IPS DF 6.9 (cell line): ENCODE measurements at regions not wholly inside any gene's neighbourhood (a gene's known extent, or its start where the extent isn't known, plus 50 kb on each side); places are given as distances from the start of the nearest gene placed in this dataset.

Source experiments
- DNase-seq: peaks from one replicate; pipeline ENCODE4 v3.0.0-alpha.2; 2013; ENCODE audit warnings: low read depth, low spot score
- H3K27ac ChIP-seq: one replicate; pipeline ENCODE4 v1.5.1; 2013; ENCODE audit warnings: low read length, control low read depth
- H3K27me3 ChIP-seq: 2 replicates; pipeline ENCODE4 v1.6.1; 2013; ENCODE audit warnings: mild to moderate bottlenecking, low read length; ENCODE audit not compliant: control insufficient read depth, insufficient read depth
- H3K36me3 ChIP-seq: 2 replicates; pipeline ENCODE4 v1.6.1; 2013; ENCODE audit warnings: low read length; ENCODE audit not compliant: control insufficient read depth, insufficient read depth
- H3K4me1 ChIP-seq: 2 replicates; pipeline ENCODE4 v1.6.1; 2013; ENCODE audit warnings: low read length; ENCODE audit not compliant: control insufficient read depth, insufficient read depth
- H3K4me3 ChIP-seq: 2 replicates; pipeline ENCODE4 v1.5.1; 2013; ENCODE audit warnings: mild to moderate bottlenecking, low read length
- H3K9me3 ChIP-seq: 2 replicates; pipeline ENCODE4 v1.6.1; 2013; ENCODE audit warnings: low read length, inconsistent platforms; ENCODE audit not compliant: control insufficient read depth, insufficient read depth
- WGBS: extraction: QIAGEN DNeasy Blood & Tissue Kit; methylation state at CpG from one replicate; pipeline ENCODE4 v1.1.7; 2013; ENCODE audit warnings: mixed read lengths, missing lambda C conversion rate; ENCODE audit not compliant: insufficient read length, insufficient coverage; 5-methylcytosine and 5-hydroxymethylcytosine counted together

GRCh38 chr12:88889326-88890110 lies 309.2 kb upstream of the KITLG start:
- no peaks in the 10 kb centered on the region for H3K4me1 ChIP-seq
- no peak overlapping the region for H3K4me3 ChIP-seq
- no peaks in the 10 kb centered on the region for H3K9me3 ChIP-seq
- no peak overlapping the region for H3K27ac ChIP-seq
- no peaks in the 10 kb centered on the region for H3K36me3 ChIP-seq
- WGBS = no CpG with 5 or more reads among the region's 2 CpGs
- DNase-seq = no peak
- H3K27me3 ChIP-seq = no peaks in the 10 kb centered on the region

GRCh38 chr12:88884600-88884999 lies 304.3 kb upstream of the KITLG start:
- no peak for DNase-seq
- H3K4me1 ChIP-seq = no peaks in the 10 kb centered on the region
- H3K27ac ChIP-seq = no peak overlapping the region
- H3K27me3 ChIP-seq = no peaks in the 10 kb centered on the region
- H3K36me3 ChIP-seq = no peaks in the 10 kb centered on the region
- H3K9me3 ChIP-seq = no peaks in the 10 kb centered on the region
- no peak overlapping the region for H3K4me3 ChIP-seq
- no CpG with 5 or more reads among the region's 2 CpGs for WGBS

GRCh38 chr12:88882662-88883061 lies 302.4 kb upstream of the KITLG start:
- Histone ChIP-seq H3K27me3 (no peaks in the 10 kb centered on the region), H3K36me3 (no peaks in the 10 kb centered on the region), H3K4me3 (no peak overlapping the region), H3K27ac (no peak overlapping the region), H3K9me3 (no peaks in the 10 kb centered on the region), H3K4me1 (no peaks in the 10 kb centered on the region)
- no CpG with 5 or more reads among the region's 1 CpG for WGBS
- DNase-seq = no peak

- Histone ChIP-seq H3K9me3 (no peaks in the 10 kb centered on the region), H3K27me3 (no peaks in the 10 kb centered on the region), H3K36me3 (no peaks in the 10 kb centered on the region), H3K27ac (no peak overlapping the region), H3K4me3 (no peak overlapping the region), H3K4me1 (no peaks in the 10 kb centered on the region)
- no CpG with 5 or more reads among the region's 2 CpGs for WGBS
- no peak for DNase-seq
Measured at GRCh38 chr12:88880051-88880450, 299.8 kb upstream of the KITLG start.

DNA sequence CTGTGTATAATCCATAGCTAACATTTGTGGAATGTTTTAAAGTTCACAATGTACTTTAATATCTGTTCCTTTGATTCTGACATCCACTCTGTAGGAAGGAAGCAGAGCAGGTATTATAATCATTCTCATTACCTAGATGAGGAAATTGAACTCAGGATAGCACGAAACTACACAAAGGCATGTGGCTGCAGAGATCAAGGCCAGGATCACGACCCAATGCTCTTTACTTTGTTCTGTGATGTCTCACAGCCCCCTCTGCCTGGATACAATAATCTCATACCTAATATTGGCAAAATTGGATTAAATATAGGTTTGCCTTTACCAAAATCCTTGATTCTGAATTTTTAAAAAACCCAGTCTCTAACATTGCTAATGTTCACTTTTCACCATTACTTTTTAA lies 298.0 kb upstream of the KITLG start:
- H3K27me3 ChIP-seq = no peaks in the 10 kb centered on the region
- no peaks in the 10 kb centered on the region for H3K4me1 ChIP-seq
- no peak overlapping the region for H3K4me3 ChIP-seq
- no peaks in the 10 kb centered on the region for H3K36me3 ChIP-seq
- no CpG with 5 or more reads among the region's 2 CpGs for WGBS
- DNase-seq = no peak
- H3K27ac ChIP-seq = no peak overlapping the region
- H3K9me3 ChIP-seq = no peaks in the 10 kb centered on the region

DNA sequence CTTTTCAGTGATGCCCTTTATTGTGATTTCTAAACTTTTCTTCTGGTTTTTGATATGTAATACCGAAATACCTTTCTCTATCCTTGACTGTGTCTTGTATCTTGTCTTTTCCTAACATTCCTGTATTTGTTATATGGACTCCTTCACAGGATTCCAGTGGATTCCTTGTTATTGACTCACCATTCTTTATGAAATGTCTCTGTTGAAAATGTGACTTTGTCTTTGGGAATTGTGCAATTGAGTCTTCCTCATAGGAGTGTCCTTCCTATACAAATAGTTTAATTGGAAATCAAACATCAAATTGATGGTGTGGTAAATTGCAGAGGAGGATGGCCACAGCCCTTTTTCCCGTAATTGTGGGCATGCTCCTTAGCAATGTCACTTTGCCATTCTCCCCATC lies 296.6 kb upstream of the KITLG start:
- no peaks in the 10 kb centered on the region for H3K27me3 ChIP-seq
- no peak overlapping the region for H3K4me3 ChIP-seq
- no peaks in the 10 kb centered on the region for H3K9me3 ChIP-seq
- H3K27ac ChIP-seq = no peak overlapping the region
- no peak for DNase-seq
- no peaks in the 10 kb centered on the region for H3K36me3 ChIP-seq
- no CpG with 5 or more reads among the region's 2 CpGs for WGBS
- no peaks in the 10 kb centered on the region for H3K4me1 ChIP-seq

DNA sequence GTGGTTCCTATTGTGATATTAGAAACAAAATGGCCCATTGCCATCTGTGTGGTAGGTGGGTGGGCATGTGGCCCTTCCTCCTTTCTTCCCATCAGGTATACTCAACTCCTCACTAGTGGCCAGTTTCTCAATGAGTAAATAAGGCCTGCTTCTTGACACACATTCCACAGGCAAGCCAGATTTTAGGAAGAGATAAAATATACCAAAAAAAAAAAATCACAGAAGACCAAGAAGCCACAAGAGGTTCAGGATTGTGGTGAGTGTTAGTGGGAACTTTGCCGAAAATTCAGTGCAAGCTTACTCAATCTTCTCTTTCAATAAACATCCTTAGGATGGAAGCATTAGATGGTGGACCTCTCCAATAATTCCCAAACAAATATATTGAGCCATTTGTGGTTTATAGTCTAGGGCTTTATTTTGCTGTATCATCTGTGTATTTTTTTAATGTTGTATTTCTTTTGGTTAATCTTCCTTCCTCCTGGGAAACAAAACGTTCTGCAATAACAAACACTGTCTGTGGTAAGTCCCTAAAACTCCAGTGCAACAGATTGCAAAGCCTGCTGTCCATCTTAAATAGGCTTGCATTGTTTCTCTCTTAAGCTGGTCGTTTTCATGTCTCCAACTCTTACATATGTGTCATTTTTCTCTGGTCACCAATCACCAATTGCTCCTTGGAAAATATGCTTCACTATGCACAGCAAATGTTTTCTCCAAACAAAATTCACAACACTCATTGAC lies 289.9 kb upstream of the KITLG start:
- no peak overlapping the region for H3K4me3 ChIP-seq
- H3K27me3 ChIP-seq = no peaks in the 10 kb centered on the region
- H3K27ac ChIP-seq = no peak overlapping the region
- H3K36me3 ChIP-seq = no peaks in the 10 kb centered on the region
- H3K9me3 ChIP-seq = no peaks in the 10 kb centered on the region
- DNase-seq = no peak
- WGBS = no CpG with 5 or more reads among the region's 3 CpGs
- no peaks in the 10 kb centered on the region for H3K4me1 ChIP-seq

GRCh38 chr12:88868050-88868449 lies 287.8 kb upstream of the KITLG start:
- no peak overlapping the region for H3K27ac ChIP-seq
- no peaks in the 10 kb centered on the region for H3K36me3 ChIP-seq
- DNase-seq = no peak
- peaks cover 1% of the 10 kb centered on the region; the same call in 1 of the 2 replicates for H3K4me1 ChIP-seq
- no peaks in the 10 kb centered on the region for H3K27me3 ChIP-seq
- H3K9me3 ChIP-seq = no peaks in the 10 kb centered on the region
- no peak overlapping the region for H3K4me3 ChIP-seq

DNA sequence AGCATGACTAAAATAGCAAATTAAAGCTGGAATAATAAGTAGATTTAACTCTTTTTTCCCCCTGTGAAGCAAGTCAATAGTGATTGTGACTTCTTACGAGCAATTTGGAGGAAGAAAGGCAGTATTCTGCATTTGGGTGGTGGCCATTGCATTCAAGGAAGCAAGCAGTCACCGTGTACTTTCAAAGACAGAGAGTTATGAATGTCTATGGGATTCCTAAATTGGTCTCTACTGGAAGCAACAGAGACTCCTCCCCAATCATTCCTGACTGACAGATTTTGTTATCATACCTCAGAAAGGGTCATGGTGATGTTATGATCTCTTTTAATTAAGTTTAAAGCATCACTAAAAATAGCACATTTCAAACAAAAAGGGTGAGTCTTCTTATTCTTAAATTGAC lies 287.2 kb upstream of the KITLG start:
- Histone ChIP-seq H3K36me3 (no peaks in the 10 kb centered on the region), H3K9me3 (no peaks in the 10 kb centered on the region), H3K27me3 (no peaks in the 10 kb centered on the region), H3K4me3 (no peak overlapping the region), H3K4me1 (peaks cover 5% of the 10 kb centered on the region), H3K27ac (no peak overlapping the region)
- no peak for DNase-seq
- no CpG with 5 or more reads among the region's 2 CpGs for WGBS

GRCh38 chr12:88866881-88867280 lies 286.6 kb upstream of the KITLG start:
- Histone ChIP-seq H3K27ac (no peak overlapping the region), H3K4me1 (peaks cover 6% of the 10 kb centered on the region), H3K27me3 (no peaks in the 10 kb centered on the region), H3K4me3 (no peak overlapping the region), H3K9me3 (no peaks in the 10 kb centered on the region), H3K36me3 (no peaks in the 10 kb centered on the region)
- DNase-seq = no peak
- no CpG with 5 or more reads among the region's 4 CpGs for WGBS

DNA sequence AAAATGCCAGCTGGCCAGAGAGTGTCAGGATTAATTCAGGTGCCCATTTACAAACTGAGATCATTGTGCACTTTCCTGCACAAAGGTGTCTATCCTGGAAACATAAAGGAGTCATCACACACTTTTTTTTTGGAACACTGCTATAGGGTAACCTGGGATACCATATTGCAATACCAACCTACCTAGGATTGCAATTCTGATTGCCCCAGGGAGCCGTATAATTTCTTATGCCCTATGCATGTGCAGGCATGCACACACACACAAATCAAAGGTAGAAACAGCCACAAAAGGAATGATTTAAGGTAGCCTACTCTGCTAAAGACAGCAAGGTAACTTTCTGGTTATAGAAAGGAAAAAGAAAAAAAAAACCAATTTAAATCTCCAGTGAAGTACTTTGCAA lies 285.3 kb upstream of the KITLG start:
- DNase-seq = no peak
- Histone ChIP-seq H3K27me3 (no peaks in the 10 kb centered on the region), H3K9me3 (no peaks in the 10 kb centered on the region), H3K27ac (no peak overlapping the region), H3K36me3 (no peaks in the 10 kb centered on the region), H3K4me3 (no peak overlapping the region), H3K4me1 (peaks cover 6% of the 10 kb centered on the region)
- WGBS = no CpG with 5 or more reads among the region's 1 CpG
